ENCODE measurements at regions not wholly inside any gene's neighbourhood (a gene's known extent, or its start where the extent isn't known, plus 50 kb on each side); places are given as distances from the start of the nearest gene placed in this dataset.
"Not testable (repeated sequence)": the region's sequence is repeated elsewhere in the genome, so short reads cannot be mapped to it uniquely, and the experiment has no call there.

GRCh38 chr6:142016666-142017065 is 116.1 kb upstream of the GJE1 start:
- DNase-seq: not testable (repeated sequence)

GRCh38 chr6:142015463-142015862 is 117.3 kb upstream of the GJE1 start:
- DNase-seq: not testable (repeated sequence)

GRCh38 chr6:142015011-142015410 is 117.7 kb upstream of the GJE1 start:
- DNase-seq: no peak

- DNase-seq: peak in 1 of 3 experiments; percentile 24
Observed at GRCh38 chr6:142014515-142014914, 118.2 kb upstream of the GJE1 start.

GRCh38 chr6:142013875-142014495 is 118.7 kb upstream of the GJE1 start:
- no peak for DNase-seq

GRCh38 chr6:142013287-142013686 is 119.4 kb upstream of the GJE1 start:
- no peak for DNase-seq

- DNase-seq: no peak
Observed at GRCh38 chr6:142011775-142012174, 121.0 kb upstream of the GJE1 start.

- no peak for DNase-seq
Observed at GRCh38 chr6:142011156-142011555, 121.6 kb upstream of the GJE1 start.

- DNase-seq: no peak
Observed at GRCh38 chr6:142009647-142010046, 123.1 kb upstream of the GJE1 start.

GRCh38 chr6:142008781-142009180 is 123.9 kb upstream of the GJE1 start:
- no peak for DNase-seq

GRCh38 chr6:142008016-142008735 is 124.5 kb upstream of the GJE1 start:
- no peak for DNase-seq

GRCh38 chr6:142005021-142005420 is 127.7 kb upstream of the GJE1 start:
- DNase-seq: no peak

GRCh38 chr6:142002825-142003405 is 129.8 kb upstream of the GJE1 start:
- DNase-seq: no peak

- no peak for DNase-seq
Observed at GRCh38 chr6:141996823-141997222, 135.9 kb upstream of the GJE1 start.

GRCh38 chr6:141992109-141992508 is 140.6 kb upstream of the GJE1 start:
- no peak for DNase-seq

- DNase-seq: no peak
Observed at GRCh38 chr6:141990840-141991239, 141.9 kb upstream of the GJE1 start.

GRCh38 chr6:141989706-141989959 is 143.1 kb upstream of the GJE1 start:
- DNase-seq: no peak

GRCh38 chr6:141988954-141989705 is 143.6 kb upstream of the GJE1 start:
- peak; percentile 10 to 76 (median 40) for DNase-seq

GRCh38 chr6:141988327-141988726 is 144.4 kb upstream of the GJE1 start:
- DNase-seq: no peak

GRCh38 chr6:141986457-141986856 is 146.3 kb upstream of the GJE1 start:
- no peak for DNase-seq

GRCh38 chr6:141981190-141981589 is 151.5 kb upstream of the GJE1 start:
- DNase-seq: no peak

GRCh38 chr6:141977782-141978181 is 154.9 kb upstream of the GJE1 start:
- no peak for DNase-seq

GRCh38 chr6:141976994-141977393 is 155.7 kb upstream of the GJE1 start:
- no peak for DNase-seq
